A673 (cell line): ENCODE measurements at regions not wholly inside any gene's neighbourhood (a gene's known extent, or its start where the extent isn't known, plus 50 kb on each side); places are given as distances from the start of the nearest gene placed in this dataset.
A peak's percentile ranks its signal among the peaks of the same experiment; 100 is the strongest.

Experiments
- BruUV-seq: library from RNA; stranded (reverse); fragments of 400-500 nt; replicated peaks from 2 replicates; lab custom pipeline; 2021; lab: Mats Ljungman, UMichigan
- CTCF ChIA-PET: fragments of 300-600 bp; sonication (Branson Sonifier 250); formaldehyde crosslinking; loops from one replicate; lab custom pipeline; 2022; ENCODE audit warnings: antibody characterized with exemption; lab: Charles Lee
- POLR2A ChIA-PET: fragments of 300-600 bp; sonication (Branson Sonifier 250); formaldehyde crosslinking; loops from one replicate; lab custom pipeline; 2022; ENCODE audit warnings: antibody characterized with exemption; ENCODE audit not compliant: low non-redundant PET; lab: Charles Lee
- DNase-seq: peaks from one replicate; pipeline ENCODE4 v3.0.0-alpha.2; 2015; ENCODE audit warnings: low spot score
- H3K27ac ChIP-seq: fragments of 200-600 bp; sonication (generic); 2 replicates; pipeline ENCODE4 v1.5.1; 2016; ENCODE audit warnings: mixed run types, low read depth, mild to moderate bottlenecking, mixed read lengths, antibody characterized with exemption, low read length; ENCODE audit not compliant: poor library complexity, severe bottlenecking
- H3K27me3 ChIP-seq: fragments of 200-600 bp; sonication (generic); replicated peaks from 2 replicates; pipeline ENCODE4 v1.6.1; 2017; ENCODE audit warnings: mixed run types, low read depth, mild to moderate bottlenecking, mixed read lengths, antibody characterized with exemption, low read length; ENCODE audit not compliant: insufficient read depth, poor library complexity
- H3K36me3 ChIP-seq: fragments of 200-600 bp; sonication (generic); 2 replicates; pipeline ENCODE4 v1.6.1; 2016; ENCODE audit warnings: mixed run types, mild to moderate bottlenecking, mixed read lengths, antibody characterized with exemption, low read length; ENCODE audit not compliant: insufficient read depth, poor library complexity, severe bottlenecking
- H3K4me1 ChIP-seq: fragments of 200-600 bp; sonication (generic); 2 replicates; pipeline ENCODE4 v1.6.1; 2017; ENCODE audit warnings: mixed run types, mild to moderate bottlenecking, mixed read lengths, antibody characterized with exemption, low read length; ENCODE audit not compliant: insufficient read depth, poor library complexity, severe bottlenecking
- H3K4me3 ChIP-seq: fragments of 200-600 bp; sonication (generic); 2 replicates; pipeline ENCODE4 v1.5.1; 2016; ENCODE audit warnings: low read depth, mixed run types, mild to moderate bottlenecking, mixed read lengths, low read length; ENCODE audit not compliant: poor library complexity, severe bottlenecking
- H3K9me3 ChIP-seq: fragments of 200-600 bp; sonication (generic); 2 replicates; pipeline ENCODE4 v1.6.1; 2016; ENCODE audit warnings: mixed run types, low read depth, mild to moderate bottlenecking, mixed read lengths, antibody characterized with exemption, low read length; ENCODE audit not compliant: poor library complexity, severe bottlenecking
- CTCF ChIP-seq: fragments of 300-800, 200-600 bp; sonication (generic); conservative IDR thresholded peaks from 2 replicates; pipeline ENCODE4 v1.5.1; 2017; ENCODE audit warnings: low read depth, mild to moderate bottlenecking, antibody characterized with exemption, low read length, moderate library complexity, mixed read lengths
- EZH2 ChIP-seq: fragments of 200-600 bp; sonication (generic); IDR thresholded peaks from 2 replicates; pipeline ENCODE4 v1.6.1; 2017; ENCODE audit warnings: borderline replicate concordance, low read depth, mild to moderate bottlenecking, mixed read lengths, antibody characterized with exemption, low read length; ENCODE audit not compliant: poor library complexity, severe bottlenecking
- intact Hi-C: fragments of 100-400 bp; cut with micrococcal nuclease; formaldehyde crosslinking; loops from one replicate; pipeline ENCODE4 v1.10.0; 2022; ENCODE audit not compliant: unreplicated experiment

GRCh38 chr10:83960125-83960524 is 179.2 kb upstream of the GHITM start:
- no peak for DNase-seq
- Histone ChIP-seq H3K36me3 (no peaks in the 10 kb centered on the region), H3K4me3 (no peak overlapping the region), H3K4me1 (peaks cover 7% of the 10 kb centered on the region), H3K9me3 (no peaks in the 10 kb centered on the region), H3K27me3 (no peaks in the 10 kb centered on the region), H3K27ac (no peak overlapping the region)
- TF ChIP-seq EZH2 (no peak), CTCF (no peak)
- POLR2A ChIA-PET: no interaction called here
- no TSS peak for BruUV-seq
- intact Hi-C loops: loop anchor here (10.0 kb wide), 1 partner anchor 1165 kb away; no protein-coding TSS in a partner anchor
- CTCF ChIA-PET: interaction anchor here (0.9 kb wide), 1 partner anchor 89 kb away, joined by 3 read pairs; no protein-coding TSS in a partner anchor

- CTCF ChIA-PET: no interaction called here
- Histone ChIP-seq H3K27ac (no peak overlapping the region), H3K36me3 (no peaks in the 10 kb centered on the region), H3K27me3 (no peaks in the 10 kb centered on the region), H3K4me1 (peaks cover 7% of the 10 kb centered on the region), H3K9me3 (no peaks in the 10 kb centered on the region), H3K4me3 (no peak overlapping the region)
- intact Hi-C loops: loop anchor here (10.0 kb wide), 1 partner anchor 1167 kb away; no protein-coding TSS in a partner anchor
- POLR2A ChIA-PET: no interaction called here
- no TSS peak for BruUV-seq
- peak; percentile 16 for DNase-seq
- no peak for TF ChIP-seq EZH2
- peak; percentile 39; the same call in 1 of the 2 replicates for TF ChIP-seq CTCF
Measured at GRCh38 chr10:83961620-83962019, 177.7 kb upstream of the GHITM start.

GRCh38 chr10:83963446-83963845 is 175.9 kb upstream of the GHITM start:
- POLR2A ChIA-PET: no interaction called here
- TF ChIP-seq EZH2 (no peak), CTCF (no peak)
- Histone ChIP-seq H3K36me3 (no peaks in the 10 kb centered on the region), H3K27ac (no peak overlapping the region), H3K9me3 (no peaks in the 10 kb centered on the region), H3K4me1 (no peaks in the 10 kb centered on the region), H3K4me3 (no peak overlapping the region), H3K27me3 (no peaks in the 10 kb centered on the region)
- no TSS peak for BruUV-seq
- CTCF ChIA-PET: no interaction called here
- DNase-seq: no peak
- intact Hi-C loops: loop anchor here (10.0 kb wide), 1 partner anchor 1169 kb away; no protein-coding TSS in a partner anchor
